HuH-7 (cell line): ENCODE measurements at regions not wholly inside any gene's neighbourhood (a gene's known extent, or its start where the extent isn't known, plus 50 kb on each side); places are given as distances from the start of the nearest gene placed in this dataset.

Experiments used
- DNase-seq: peaks from one replicate; pipeline ENCODE4 v3.0.0; 2011; ENCODE audit warnings: low spot score

DNA sequence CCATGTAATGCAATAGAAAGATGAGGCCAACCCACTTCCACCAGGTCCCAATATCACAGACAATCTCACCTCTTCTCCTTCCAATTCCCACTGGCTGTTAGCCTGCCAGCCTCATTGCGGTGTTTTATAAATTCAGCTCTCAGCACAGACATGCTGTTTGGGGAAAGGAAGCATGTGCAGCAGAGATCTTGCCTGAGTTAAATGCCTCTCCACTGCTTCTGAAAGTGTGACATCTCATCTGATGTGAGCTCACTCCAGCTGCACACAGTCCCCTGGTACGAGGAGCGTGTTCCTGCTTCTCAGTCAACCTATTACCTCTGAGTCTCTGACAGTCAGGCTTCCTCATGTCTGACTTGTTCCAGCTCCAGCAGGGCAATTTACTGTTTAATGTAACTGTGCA lies 122.7 kb upstream of the GUCY1A2 start:
- no peak for DNase-seq

DNA sequence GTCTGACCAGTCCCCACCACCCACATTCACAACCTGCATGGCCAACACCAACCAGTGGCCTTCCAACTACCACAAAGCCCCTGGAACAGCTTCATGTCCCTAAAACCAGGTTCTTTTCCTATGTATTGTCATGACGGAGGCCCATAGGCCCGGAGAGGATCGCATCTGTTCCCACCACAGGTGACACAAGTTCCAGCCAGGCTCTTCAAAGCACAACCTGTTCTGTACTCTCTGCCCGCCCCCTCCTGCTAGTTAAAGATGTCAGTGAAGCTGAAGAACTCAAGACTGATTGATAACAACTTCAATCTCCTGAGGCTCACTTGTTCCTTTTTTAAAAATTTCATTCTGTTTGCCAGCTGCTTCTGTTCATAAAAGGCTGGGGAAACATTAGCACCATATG lies 121.1 kb upstream of the GUCY1A2 start:
- DNase-seq, result no peak

DNA sequence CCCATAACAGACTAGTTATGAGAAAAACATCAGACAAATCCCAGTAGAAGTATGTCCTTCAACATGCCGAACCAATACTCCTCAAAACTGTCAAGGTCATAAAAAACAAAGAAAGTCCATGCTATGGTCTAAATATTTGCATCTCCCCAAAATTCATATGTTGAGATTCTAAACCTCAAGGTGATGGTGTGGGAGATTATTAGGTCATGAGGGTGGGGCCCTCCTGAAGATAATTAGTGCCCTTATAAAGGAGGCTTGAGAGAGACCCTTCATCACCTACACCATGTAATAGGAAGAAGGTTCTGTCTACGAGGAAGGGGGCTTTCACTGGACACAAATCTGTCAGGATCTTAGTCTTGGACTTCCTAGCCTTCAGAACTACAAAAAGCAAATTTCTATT lies 118.6 kb upstream of the GUCY1A2 start:
- no peak for DNase-seq

DNA sequence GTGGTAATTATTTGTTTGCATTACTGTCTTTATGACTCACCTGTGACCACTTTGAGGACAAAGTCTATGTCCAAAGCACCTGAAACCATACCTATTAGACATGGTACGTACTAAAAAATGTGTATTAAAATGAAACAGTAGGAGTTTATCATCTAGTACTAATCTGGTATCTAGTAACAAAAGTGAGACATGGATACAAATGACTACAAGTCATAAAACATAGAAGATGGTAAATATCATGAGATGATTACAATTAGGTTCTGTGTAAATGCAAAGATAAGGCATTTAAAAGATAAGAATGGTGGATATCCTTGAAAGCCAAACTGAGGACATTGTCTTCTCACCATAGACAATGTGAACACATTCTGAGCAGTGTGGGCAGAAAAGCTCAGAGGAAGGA lies 113.5 kb upstream of the GUCY1A2 start:
- no peak for DNase-seq

DNA sequence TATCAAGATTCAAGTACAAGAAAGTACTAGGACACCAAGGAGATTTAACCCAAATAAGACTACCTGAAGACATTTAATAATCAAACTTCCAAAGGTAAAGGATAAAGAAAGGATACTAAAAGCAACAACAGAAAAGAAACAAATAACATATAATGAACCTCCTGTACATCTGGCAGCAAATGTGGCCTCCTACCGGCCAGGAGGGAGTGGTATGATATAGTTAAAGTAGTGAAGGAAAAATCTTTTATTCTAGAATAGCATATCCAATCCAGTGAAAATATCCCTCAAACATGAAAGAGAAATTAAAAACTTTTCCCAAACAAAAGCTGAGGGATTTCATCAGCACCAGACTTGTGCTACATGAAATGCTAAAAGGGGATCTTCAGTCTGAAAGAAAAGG lies 104.7 kb upstream of the GUCY1A2 start:
- DNase-seq, result no peak

DNA sequence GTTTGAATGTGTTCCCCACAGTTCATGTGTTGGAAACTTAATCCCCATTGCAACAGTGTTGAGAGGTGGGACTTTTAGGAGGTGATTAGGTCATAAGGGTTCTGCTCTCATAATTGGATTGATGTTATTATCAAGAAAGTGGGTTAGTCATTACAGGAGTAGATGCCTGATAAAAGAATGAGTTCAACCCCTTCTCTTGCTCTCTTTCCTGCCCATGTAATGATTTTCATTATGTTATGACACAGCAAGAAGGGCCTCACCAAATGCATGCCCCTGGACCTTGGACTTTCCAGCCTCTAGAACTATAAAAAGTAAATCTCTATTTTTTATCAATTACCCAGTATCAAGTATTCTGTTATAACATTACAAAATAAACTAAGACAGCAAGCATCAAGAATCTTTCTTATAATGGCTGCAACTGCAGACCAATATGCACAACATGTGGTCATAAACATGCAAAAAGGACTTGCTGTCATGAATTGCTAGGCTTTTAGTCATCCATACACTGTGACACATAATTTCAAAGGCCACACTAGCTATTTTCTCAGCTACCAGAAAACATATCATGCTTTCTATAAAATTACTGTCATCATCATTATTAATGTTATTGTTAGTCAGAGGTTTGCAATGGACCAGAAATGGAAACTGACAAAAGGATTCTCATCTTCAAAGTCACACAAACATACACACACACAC lies 99.9 kb upstream of the GUCY1A2 start:
- no peak for DNase-seq

DNA sequence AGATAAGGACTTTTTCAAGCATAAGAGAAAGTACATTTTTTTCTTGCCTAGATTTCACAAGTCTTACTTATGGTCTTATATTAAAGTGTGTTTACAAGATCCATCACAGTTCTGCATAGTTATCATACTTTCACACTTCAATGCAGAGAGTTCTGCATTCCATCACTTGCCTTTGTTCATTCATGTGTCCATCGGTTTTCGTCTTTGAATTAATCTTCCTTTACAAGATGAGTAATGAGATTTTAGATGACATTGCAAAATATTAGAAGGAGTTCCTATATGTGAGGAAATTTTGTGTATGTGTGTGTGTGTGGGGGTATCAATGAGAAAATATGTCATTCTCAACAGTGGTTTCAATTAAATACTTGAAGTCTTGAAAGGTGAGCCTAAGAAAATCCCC lies 98.1 kb upstream of the GUCY1A2 start:
- DNase-seq, result no peak

DNA sequence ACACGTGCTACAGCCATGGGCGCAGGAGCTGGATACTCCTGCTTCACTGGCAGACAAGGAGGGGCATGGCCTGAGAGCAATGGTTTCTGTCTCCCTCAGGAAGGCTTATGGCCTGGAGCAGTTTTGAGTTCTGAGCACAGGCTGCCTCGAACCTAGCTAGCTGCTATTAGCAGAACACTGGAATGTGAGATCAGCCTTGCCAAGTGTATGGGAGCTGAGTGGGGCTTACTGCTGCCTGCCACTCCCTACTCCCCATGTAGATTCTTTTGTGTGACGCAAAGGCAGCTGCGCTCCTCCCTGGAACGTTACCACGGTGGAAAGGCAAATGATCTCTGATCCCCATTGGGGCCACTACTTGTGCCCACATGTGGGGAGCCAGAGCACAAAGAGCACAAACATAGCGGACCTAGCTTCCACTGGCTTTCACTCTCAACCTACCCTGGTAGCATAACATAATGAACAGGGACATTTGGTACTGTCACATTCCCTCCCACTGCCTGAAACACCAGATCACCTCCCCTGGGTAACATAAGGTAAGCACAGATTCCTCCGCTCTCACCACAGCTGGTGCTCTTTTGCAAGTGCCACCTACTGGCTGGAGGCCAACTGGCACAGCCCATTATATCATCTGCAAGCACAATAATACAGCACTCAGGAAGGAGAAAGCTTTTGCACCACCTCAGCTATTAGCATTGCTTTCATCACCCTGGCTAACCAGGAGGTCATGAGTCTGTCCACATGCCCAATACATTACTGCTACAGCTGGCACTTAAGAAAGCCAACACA lies 84.6 kb upstream of the GUCY1A2 start:
- no peak for DNase-seq

DNA sequence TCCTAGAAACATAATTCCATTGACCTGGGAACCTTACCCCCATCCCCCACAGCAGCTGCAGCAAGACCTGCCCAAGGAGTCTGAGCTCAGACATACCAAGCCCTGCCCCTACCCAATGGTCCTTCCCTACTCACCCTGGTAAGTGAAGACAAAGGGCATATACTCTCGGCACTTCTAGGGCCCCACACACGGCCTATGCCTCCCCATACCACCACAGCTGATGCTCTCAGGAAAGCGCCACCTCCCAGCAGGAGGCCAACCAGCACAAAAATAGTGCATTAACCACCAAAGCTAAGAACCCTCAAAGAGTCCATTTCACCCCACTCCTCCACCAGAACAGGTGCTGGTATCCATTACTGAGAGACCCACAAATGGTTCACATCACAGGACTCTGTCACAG lies 74.4 kb upstream of the GUCY1A2 start:
- DNase-seq, result no peak

DNA sequence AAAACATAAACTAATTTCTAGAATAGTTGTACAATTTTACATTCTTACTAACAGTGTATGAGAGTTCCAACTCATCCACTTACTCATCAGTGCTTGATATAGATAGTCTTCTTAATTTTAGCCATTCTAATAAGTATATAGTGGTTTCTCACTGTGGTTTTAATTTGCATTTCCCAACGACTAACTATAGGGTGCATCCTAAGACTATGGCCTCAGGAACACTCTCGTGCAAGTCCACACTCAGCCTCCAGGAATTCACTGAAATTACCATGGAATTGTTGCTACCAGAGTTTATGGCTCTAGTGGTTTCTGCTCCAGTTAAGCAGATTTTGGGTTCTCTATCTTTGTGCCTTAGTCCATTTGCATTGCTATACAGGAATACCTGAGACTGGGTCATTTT lies 60.1 kb upstream of the GUCY1A2 start:
- DNase-seq, result no peak

DNA sequence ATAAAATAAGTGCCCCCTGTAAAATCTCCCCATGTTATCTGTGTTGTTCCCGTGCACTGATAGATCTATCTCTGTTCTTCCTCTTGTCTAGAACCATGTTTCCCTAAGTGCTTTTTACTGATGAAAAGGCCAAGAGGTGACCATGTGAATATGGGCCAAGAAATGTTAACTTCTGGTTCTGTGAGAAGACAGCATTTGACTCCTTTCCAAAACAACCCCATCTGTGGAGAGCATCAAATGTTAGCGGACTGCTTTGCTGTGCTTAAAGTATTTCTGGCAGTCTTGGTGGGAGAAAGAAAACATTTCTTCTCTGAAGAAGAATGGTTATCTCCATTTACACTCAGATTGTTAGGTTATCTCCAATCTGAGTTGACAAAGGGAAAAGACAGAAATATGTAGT lies 58.6 kb upstream of the GUCY1A2 start:
- no peak for DNase-seq

DNA sequence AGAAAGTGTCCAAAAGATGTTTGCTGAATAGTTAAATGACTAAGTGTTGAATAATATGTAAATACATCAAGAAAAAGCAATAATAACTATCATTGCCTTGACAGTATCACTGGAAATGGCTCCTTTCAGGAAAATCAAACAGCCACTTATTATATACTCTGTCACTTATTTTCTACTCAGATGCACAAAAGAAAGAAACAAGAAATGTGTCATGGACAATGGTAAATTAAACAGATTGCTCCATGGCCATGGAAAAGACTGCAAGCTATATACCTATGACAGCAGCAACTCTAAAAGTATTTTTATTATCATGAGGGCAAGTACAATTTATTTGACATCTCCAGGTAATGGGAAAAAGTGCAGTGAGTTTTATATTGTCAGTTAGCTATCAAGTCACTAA lies 52.9 kb upstream of the GUCY1A2 start:
- DNase-seq, result no peak
